ENCODE measurements at regions not wholly inside any gene's neighbourhood (a gene's known extent, or its start where the extent isn't known, plus 50 kb on each side); places are given as distances from the start of the nearest gene placed in this dataset.

GRCh38 chr2:217715484-217715883 lies 287.3 kb downstream of the TNS1 start:
- DNase-seq = no peak

DNA sequence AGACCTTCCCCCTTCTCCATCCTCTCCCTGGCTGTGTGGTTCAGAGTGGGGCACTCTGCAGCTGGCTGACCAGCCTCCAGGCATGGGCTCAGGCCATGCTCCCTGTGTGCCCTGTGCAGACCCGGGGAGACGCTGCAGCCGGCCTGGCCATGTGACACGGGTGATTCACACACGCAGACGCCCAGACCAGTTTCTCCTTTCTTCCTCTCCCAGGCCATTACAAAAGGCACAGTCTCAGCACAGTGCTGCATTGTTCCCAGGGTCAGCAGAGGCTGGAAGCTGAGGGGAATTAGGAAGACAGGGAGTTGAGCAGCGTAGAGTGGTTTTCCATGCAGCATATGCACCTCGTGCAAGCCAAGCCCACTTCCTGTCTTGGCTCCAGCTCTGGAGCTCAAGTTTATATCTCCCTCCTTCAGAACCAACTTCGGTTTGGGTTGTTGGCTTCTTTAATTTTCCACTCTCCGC lies 288.5 kb downstream of the TNS1 start:
- no peak for DNase-seq

DNA sequence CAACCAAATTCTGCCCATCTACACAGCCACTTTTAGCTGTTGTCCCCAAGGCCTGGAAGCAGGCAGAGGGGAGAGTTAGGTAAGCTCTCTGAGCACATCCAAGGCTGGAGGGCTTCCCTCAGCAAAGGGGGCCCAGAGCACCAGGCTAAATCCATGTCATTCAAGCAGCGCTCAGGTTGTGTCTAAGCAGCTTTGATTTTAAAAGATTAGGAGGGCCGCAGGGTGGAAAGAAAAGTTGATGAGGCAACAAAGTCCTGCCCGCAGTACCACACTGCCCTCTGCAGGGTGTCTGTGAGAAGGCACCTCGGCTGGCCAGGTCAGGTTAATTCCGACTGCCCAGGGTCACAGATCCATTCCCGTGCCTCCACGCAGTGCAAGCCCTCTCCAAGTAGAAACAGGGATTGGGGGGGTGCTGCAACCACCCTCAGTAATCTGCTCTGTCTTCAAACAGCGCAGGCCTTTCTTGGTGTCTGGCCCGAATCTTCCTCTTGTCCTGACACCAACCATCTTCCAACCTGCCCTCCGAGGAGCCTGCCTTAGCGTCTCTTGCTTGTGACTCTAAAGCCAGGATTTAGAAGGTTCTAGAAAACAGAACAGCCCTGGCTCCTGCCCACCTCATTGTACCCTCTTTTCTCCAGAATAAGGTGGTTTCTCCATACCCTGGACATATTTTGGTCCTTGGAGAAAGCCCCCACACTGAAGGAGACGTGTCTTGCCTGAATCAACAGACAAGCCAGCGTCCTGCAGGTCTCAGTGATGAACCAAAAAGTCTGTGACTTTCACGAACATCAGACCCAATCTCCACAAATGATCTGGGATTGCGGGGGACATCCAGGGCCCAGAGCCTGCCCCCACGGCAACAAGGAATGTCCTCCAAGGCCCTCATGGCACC lies 289.2 kb downstream of the TNS1 start:
- DNase-seq = peak; percentile 97

- DNase-seq = no peak
These were observed 290.4 kb downstream of the TNS1 start for GRCh38 chr2:217712431-217712830.

DNA sequence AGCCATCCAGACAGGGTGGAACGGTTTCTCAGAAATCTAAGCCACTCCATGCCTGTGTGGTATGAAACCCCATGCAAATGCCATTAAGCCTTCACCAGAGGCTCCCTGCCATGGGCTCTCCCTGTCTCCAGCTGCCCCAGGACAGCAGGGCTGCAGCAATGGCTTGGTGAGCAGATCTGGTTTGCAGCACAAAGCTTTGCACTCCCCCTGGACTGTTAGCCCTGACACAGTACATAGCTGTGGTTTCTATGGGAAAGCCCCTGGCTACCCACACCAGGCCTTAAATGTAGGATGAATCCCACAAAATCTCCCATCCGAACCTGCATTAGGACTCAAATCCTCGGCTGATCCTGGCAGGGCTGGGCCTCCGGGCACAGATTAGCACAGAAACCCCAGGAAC lies 291.6 kb downstream of the TNS1 start:
- no peak for DNase-seq

GRCh38 chr2:217710211-217710765 lies 292.5 kb downstream of the TNS1 start:
- no peak for DNase-seq

DNA sequence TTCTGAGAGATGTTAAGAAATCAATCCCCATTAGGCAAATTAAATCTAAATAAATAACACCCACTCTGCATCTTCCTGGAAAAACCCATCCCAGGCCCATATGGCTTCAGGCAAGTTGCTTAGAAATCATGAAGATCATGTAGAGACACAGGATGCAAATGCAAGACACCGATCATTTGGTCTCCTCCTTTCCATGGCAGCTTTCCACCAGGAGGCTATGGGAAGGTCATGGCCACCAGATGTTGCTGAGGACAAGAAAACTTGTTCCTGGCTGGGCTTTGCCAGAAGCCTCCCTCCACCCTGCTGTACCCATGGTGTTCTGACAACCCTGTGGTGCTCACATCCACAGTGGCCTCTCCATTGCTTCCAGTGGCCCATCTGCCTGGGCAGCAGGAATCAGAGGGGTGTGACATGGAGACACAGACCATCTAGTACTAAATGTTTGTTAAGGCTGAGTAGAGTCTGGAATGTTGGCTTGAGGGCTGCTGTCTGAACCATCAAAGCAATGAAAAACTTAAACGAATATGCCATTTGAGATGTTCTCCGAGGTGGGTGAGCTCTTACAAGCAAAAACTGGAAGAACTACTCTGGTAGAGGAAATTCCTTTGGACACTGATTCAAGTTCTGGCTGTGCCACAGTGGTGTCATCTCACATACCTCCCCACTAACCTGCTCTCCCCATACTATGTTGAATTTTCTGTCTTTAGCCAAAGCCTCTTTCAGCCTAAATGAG lies 293.2 kb downstream of the TNS1 start:
- no peak for DNase-seq

- no peak for DNase-seq
These were observed 295.6 kb downstream of the TNS1 start for GRCh38 chr2:217707131-217707611.

- no peak for DNase-seq
These were observed 296.3 kb downstream of the TNS1 start for GRCh38 chr2:217706513-217706912.

DNA sequence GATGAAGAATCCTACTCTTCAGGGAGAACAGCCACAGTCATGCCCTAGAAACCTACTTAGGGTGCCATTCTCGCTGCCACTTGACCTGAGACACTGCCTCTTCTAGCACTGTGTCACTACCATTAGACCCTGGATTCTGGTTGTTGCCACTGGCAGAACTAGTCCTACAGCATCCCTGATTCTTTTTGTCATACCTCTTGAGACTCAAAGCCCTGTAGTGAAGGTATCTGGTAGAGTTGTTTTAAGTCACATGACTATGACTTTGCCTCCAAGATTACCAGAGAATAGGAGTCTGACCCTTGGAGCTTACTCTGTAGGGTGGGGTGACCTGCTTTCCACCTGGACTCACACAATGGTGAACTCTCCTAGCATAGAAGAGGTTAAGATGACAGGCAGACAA lies 296.7 kb downstream of the TNS1 start:
- no peak for DNase-seq

DNA sequence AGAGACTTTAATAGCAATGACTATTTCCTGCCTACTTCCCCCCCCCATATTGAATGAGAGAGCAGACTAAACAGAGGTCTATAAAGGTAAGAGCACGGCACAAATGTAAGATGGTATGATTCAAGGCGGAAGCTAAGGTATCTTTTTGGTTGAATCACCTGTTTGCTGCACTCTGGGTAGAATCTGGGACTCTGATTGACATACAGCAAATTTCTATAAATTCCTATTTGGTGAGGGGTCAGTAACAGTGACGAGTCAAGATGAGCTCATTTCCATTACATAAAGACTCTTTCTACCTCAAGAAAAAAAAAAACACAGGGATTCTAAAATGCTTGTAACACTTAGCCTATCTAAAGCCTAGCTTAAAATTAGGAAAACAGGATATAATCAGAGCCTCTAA lies 297.3 kb downstream of the TNS1 start:
- DNase-seq = no peak

GRCh38 chr2:217703999-217704398 lies 298.8 kb downstream of the TNS1 start:
- no peak for DNase-seq

DNA sequence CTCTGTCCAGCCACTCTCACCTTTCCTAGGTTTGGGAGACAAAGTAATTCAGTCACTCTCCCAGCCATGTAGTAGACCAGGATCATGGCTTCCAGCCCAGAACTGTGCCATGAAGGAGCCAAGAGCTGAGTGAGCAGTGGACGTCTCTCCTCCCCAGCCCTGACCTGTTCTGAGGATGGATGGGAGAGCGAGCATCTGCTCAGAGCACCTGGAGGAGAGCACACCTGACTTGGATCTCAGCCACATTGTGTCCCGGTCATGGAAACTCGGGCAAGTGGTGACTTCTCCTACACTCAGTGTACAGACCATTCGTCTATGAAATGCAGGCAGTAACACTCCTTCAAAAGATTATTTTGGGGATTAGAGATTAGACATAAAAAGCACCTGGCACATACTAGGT lies 299.7 kb downstream of the TNS1 start:
- DNase-seq = no peak

DNA sequence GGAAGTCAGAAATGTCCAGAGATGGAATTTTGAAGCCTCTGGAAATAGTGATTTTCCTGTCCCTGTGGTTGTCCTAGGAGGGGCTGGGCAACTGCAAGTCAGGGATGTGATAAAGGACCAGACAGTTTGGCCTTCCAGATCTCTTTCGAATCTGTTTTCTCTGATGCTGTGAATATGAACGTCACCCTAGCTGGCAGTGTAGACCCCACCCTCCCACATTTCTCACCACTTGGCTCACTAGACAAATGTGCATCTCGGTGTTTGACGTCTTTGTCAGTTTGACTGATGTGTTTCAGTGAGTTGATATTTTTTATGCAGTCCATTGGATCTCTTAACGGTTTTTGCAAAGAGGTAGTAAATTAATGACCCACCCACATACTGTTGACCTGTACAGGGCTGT lies 301.2 kb downstream of the TNS1 start:
- no peak for DNase-seq

DNA sequence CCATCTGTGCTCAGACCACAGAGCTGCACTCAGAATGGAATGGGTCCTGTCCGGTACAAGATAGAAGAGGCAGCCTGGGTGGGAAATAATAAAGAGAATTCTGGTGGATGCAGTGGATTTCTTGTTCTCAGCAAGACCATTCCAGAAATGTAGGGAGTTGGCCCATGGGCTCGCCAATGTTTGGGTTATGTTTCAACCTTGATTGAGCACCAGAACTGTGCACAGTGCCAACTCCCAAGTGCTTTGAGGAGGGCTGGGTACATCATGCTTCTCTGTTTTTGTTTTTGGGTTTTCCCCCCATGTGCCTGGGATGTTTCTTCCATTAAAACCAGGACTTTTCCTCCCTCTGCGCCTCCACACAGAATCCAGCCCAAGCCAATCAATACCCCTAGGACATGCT lies 304.1 kb downstream of the TNS1 start:
- no peak for DNase-seq

GRCh38 chr2:217695033-217695520 lies 307.7 kb downstream of the TNS1 start:
- DNase-seq = no peak

DNA sequence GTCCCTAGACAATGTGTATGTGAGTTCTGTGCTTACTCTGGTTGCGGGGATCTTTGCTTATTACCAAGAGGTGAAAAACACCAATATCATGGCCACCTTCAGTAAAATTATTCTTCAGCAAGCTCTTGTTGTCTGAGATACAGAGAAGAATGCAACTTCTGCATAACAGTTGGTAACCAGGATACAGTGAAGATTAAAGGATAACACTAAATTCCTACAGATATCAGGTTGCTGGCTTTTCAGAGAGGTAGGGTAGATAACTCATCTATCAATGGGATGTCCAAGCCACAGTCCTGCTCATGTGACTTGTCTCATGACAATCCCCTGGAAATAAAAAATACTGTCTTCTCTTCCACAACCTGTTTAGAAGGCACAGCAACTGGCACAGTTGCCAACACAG lies 308.5 kb downstream of the TNS1 start:
- DNase-seq = no peak

- no peak for DNase-seq
These were observed 309.4 kb downstream of the TNS1 start for GRCh38 chr2:217693363-217693762.

DNA sequence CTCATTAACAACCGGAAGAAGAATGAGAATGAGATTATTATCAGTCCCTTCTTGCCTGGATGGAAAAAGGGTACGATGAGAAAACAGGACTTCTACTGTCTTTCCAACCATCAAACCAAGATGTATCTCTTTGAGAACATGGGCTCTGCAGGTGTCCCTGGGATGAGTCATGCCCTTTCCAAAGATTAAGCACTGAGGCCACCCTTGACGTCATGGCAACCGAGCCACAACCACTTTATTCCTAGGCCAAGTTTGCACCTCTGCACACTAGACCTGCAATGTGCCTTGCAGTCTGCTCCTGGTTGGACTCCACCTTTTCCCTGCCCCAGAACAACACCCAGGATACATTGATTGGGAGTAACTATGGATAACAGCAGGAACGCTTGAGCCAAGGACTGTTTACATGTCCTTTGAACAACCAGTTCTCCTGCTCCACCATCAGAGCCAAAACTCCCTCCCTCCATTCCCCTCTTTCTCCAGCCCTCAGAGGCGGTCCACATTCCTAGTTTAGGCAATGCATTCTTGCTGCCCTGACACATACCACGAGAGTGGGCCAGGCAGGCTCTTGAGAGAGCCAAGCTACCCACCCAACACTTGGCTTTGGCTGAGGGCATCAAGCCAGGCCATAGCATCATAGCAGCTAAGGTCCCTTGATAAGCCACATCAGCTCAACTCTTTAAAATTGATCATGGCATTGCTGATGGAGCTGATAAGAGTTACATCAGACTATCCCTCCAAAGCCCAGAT lies 310.7 kb downstream of the TNS1 start:
- DNase-seq = no peak

- DNase-seq = no peak
These were observed 311.3 kb downstream of the TNS1 start for GRCh38 chr2:217691516-217691915.

DNA sequence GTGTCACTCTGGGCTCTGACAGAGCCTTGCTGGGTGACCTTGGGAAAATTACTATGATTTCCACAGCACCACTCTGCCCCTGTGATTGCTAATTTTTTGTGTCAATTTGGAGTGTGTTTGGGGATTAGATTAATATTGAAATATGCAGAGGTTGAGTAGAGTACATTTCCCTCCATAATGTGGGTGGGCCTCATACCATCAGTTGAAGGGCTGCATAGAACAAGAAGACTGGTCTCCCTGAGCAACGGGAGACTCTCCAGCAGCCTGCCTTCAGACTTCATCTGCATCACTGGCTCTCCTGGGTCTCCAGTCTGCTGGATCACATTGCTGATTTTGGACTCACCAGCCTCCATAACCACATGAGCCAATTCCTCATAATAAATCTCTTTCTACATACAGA lies 313.7 kb downstream of the TNS1 start:
- no peak for DNase-seq

- DNase-seq = no peak
These were observed 314.3 kb downstream of the TNS1 start for GRCh38 chr2:217688494-217688893.

- DNase-seq = no peak
These were observed 315.0 kb downstream of the TNS1 start for GRCh38 chr2:217687771-217688170.

Data from NCI-H82 (cell line).